ENCODE measurements at regions not wholly inside any gene's neighbourhood (a gene's known extent, or its start where the extent isn't known, plus 50 kb on each side); places are given as distances from the start of the nearest gene placed in this dataset.

GRCh38 chr14:103214461-103214958 lies 91.2 kb downstream of the TNFAIP2 start:
- WGBS, 10 experiments = 68 to 91% (median 82%) methylated on average over 1 to 12 of the region's 14 CpGs; no CpG with 5 or more reads in 4 of the 10 experiments
- H3K27ac ChIP-seq = no peak overlapping the region
- ATAC-seq (replicated peaks in 6 of 8) = no peak
- in situ Hi-C loops (cut with MboI; ENCODE audit: low pct_unique_long_range_greater_than_20kb in 2 of 9, low sequenced_read_pairs in 9 of 9, unreplicated experiment in 9 of 9) = no loop called here
- no peaks in the 10 kb centered on the region for H3K4me1 ChIP-seq (replicated peaks in 1 of 2)
- no peak overlapping the region for H3K4me3 ChIP-seq

DNA sequence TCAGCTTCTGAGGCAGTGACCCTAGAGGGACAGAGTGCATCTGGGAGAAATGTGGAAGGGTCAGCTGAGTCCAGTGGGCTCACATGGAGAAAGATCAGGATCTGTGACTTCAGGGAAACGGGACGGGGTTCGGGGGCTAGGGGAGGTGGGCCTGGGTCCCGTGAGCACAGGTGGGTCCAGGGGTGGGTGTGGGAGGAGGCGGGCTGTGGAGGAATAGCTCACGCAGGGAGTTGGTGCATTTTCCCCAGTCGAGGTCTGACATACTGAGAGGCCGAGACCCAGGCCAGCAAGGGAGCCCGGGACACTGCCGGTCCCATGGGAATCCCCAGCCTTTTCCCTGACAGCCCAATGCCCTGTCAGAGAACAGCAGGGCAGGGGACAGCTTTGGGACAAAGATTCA lies 93.1 kb downstream of the TNFAIP2 start:
- Histone ChIP-seq H3K27ac (no peak overlapping the region), H3K4me3 (no peak overlapping the region), H3K4me1 (replicated peaks in 1 of 2) (peaks cover 0 to 6% of the 10 kb centered on the region in 2 donors)
- no CpG with 5 or more reads among the region's 10 CpGs for WGBS, 10 experiments
- in situ Hi-C loops (cut with MboI; ENCODE audit: low pct_unique_long_range_greater_than_20kb in 2 of 9, low sequenced_read_pairs in 9 of 9, unreplicated experiment in 9 of 9) = no loop called here
- ATAC-seq (replicated peaks in 6 of 8) = peak in 1 of 8 experiments; percentile 4

- H3K27ac ChIP-seq = no peak overlapping the region
- H3K4me3 ChIP-seq = no peak overlapping the region
- peaks cover 0 to 6% of the 10 kb centered on the region in 2 donors for H3K4me1 ChIP-seq (replicated peaks in 1 of 2)
- 36 to 50% (median 40%) methylated on average over 1 to 2 of the region's 5 CpGs; no CpG with 5 or more reads in 6 of the 10 experiments for WGBS, 10 experiments
- no peak for ATAC-seq (replicated peaks in 6 of 8)
- in situ Hi-C loops (cut with MboI; ENCODE audit: low pct_unique_long_range_greater_than_20kb in 2 of 9, low sequenced_read_pairs in 9 of 9, unreplicated experiment in 9 of 9) = no loop called here
Measured at GRCh38 chr14:103216857-103217256, 93.6 kb downstream of the TNFAIP2 start.

DNA sequence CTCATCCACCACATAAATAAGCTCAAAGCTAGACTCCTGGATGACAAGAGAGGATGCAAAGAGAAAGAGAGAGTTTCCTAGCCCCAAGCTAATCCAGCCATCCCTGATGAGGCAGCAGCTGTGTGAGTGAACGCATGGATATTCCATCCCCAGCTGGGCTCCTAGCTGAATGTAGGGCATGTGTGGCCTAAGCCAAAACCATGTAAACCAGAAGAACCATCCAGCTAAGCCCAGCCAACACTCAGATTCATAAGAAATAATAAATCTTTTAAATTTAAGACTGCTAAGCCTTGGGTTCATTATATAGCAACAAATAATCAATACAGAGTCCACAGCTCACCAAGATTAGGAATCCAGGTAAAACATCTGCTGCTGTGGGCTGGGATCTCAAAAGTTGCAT lies 94.3 kb downstream of the TNFAIP2 start:
- Histone ChIP-seq H3K4me3 (no peak overlapping the region), H3K4me1 (replicated peaks in 1 of 2) (peaks cover 0 to 6% of the 10 kb centered on the region in 2 donors), H3K27ac (no peak overlapping the region)
- WGBS, 10 experiments = 60 to 100% (median 84%) methylated on average over 1 of the region's 1 CpG; no CpG with 5 or more reads in 6 of the 10 experiments
- ATAC-seq (replicated peaks in 6 of 8) = no peak
- in situ Hi-C loops (cut with MboI; ENCODE audit: low pct_unique_long_range_greater_than_20kb in 2 of 9, low sequenced_read_pairs in 9 of 9, unreplicated experiment in 9 of 9) = no loop called here

GRCh38 chr14:103220134-103220981 lies 97.1 kb downstream of the TNFAIP2 start:
- ATAC-seq (replicated peaks in 6 of 8) = peak in 3 of 8 experiments; percentile 48 to 75 (median 51)
- peaks cover 0 to 6% of the 10 kb centered on the region in 2 donors for H3K4me1 ChIP-seq (replicated peaks in 1 of 2)
- H3K4me3 ChIP-seq = peak overlapping the region in 1 of 5 donors; percentile 19
- 20 to 60% (median 25%) methylated on average over 2 to 6 of the region's 92 CpGs; no CpG with 5 or more reads in 7 of the 10 experiments for WGBS, 10 experiments
- H3K27ac ChIP-seq = no peak overlapping the region
- in situ Hi-C loops (cut with MboI; ENCODE audit: low pct_unique_long_range_greater_than_20kb in 2 of 9, low sequenced_read_pairs in 9 of 9, unreplicated experiment in 9 of 9) = no loop called here

- in situ Hi-C loops (cut with MboI; ENCODE audit: low pct_unique_long_range_greater_than_20kb in 2 of 9, low sequenced_read_pairs in 9 of 9, unreplicated experiment in 9 of 9) = no loop called here
- no peak for ATAC-seq (replicated peaks in 6 of 8)
- peak overlapping the region in 1 of 5 donors; percentile 19 for H3K4me3 ChIP-seq
- H3K27ac ChIP-seq = no peak overlapping the region
- peaks cover 0 to 6% of the 10 kb centered on the region in 2 donors for H3K4me1 ChIP-seq (replicated peaks in 1 of 2)
- 0 to 93% (median 47%) methylated on average over 1 to 17 of the region's 30 CpGs for WGBS, 10 experiments
Measured at GRCh38 chr14:103220982-103221641, 97.9 kb downstream of the TNFAIP2 start.

DNA sequence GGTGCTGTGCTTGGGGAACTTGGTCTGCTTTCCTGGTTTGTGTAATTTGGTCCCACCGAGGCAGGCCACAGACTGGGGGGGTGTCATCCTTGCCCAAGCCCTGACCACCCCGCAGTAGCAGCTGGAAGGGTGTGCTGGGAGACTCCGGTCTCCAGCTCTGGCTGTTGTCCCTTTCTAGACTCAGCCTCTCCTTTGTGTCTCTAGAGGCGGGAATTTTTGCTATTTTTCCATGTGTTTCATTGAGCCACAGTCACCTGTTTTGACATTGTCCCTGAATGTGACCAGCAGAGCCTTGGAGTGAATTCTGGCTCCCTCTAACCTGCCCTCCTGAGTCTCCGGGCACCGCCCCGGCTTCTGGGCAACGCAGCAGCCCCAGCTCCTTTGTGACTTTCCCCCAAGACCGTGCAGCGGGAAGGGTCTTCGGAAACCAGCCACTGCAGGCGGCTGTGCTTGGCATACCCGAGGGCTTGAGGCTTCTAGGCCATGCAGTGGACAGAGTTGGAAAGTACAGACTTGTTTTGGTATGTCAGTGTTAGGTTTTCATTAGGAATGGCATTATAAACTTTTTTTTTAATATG lies 98.6 kb downstream of the TNFAIP2 start:
- WGBS, 10 experiments = 72 to 97% (median 79%) methylated on average over 5 to 9 of the region's 13 CpGs; no CpG with 5 or more reads in 5 of the 10 experiments
- no peak for ATAC-seq (replicated peaks in 6 of 8)
- in situ Hi-C loops (cut with MboI; ENCODE audit: low pct_unique_long_range_greater_than_20kb in 2 of 9, low sequenced_read_pairs in 9 of 9, unreplicated experiment in 9 of 9) = no loop called here

GRCh38 chr14:103223818-103224352 lies 100.6 kb downstream of the TNFAIP2 start:
- no peak overlapping the region for H3K27ac ChIP-seq
- peaks cover 0 to 6% of the 10 kb centered on the region in 2 donors for H3K4me1 ChIP-seq (replicated peaks in 1 of 2)
- in situ Hi-C loops (cut with MboI; ENCODE audit: low pct_unique_long_range_greater_than_20kb in 2 of 9, low sequenced_read_pairs in 9 of 9, unreplicated experiment in 9 of 9) = no loop called here
- no peak overlapping the region for H3K4me3 ChIP-seq
- ATAC-seq (replicated peaks in 6 of 8) = no peak
- WGBS, 10 experiments = 40 to 100% (median 87%) methylated on average over 1 to 8 of the region's 15 CpGs; no CpG with 5 or more reads in 4 of the 10 experiments

More for the DNA sequence above, 98.6 kb downstream of the TNFAIP2 start:
- Histone ChIP-seq H3K4me3 (no peak overlapping the region), H3K4me1 (replicated peaks in 1 of 2) (peaks cover 0 to 6% of the 10 kb centered on the region in 2 donors), H3K27ac (no peak overlapping the region)

- no peak overlapping the region for H3K27ac ChIP-seq
- peaks cover 0 to 6% of the 10 kb centered on the region in 2 donors for H3K4me1 ChIP-seq (replicated peaks in 1 of 2)
- in situ Hi-C loops (cut with MboI; ENCODE audit: low pct_unique_long_range_greater_than_20kb in 2 of 9, low sequenced_read_pairs in 9 of 9, unreplicated experiment in 9 of 9) = no loop called here
- no peak overlapping the region for H3K4me3 ChIP-seq
- 0 to 100% (median 65%) methylated on average over 1 to 9 of the region's 14 CpGs; no CpG with 5 or more reads in 4 of the 10 experiments for WGBS, 10 experiments
- ATAC-seq (replicated peaks in 6 of 8) = no peak
Measured at GRCh38 chr14:103225062-103225461, 101.8 kb downstream of the TNFAIP2 start.

GRCh38 chr14:103225476-103225875 lies 102.2 kb downstream of the TNFAIP2 start:
- WGBS, 10 experiments = 65 to 100% (median 79%) methylated on average over 1 to 10 of the region's 13 CpGs; no CpG with 5 or more reads in 3 of the 10 experiments
- in situ Hi-C loops (cut with MboI; ENCODE audit: low pct_unique_long_range_greater_than_20kb in 2 of 9, low sequenced_read_pairs in 9 of 9, unreplicated experiment in 9 of 9) = no loop called here
- H3K4me3 ChIP-seq = no peak overlapping the region
- peaks cover 0 to 5% of the 10 kb centered on the region in 2 donors for H3K4me1 ChIP-seq (replicated peaks in 1 of 2)
- no peak overlapping the region for H3K27ac ChIP-seq
- peak in 1 of 8 experiments; percentile 64 for ATAC-seq (replicated peaks in 6 of 8)

DNA sequence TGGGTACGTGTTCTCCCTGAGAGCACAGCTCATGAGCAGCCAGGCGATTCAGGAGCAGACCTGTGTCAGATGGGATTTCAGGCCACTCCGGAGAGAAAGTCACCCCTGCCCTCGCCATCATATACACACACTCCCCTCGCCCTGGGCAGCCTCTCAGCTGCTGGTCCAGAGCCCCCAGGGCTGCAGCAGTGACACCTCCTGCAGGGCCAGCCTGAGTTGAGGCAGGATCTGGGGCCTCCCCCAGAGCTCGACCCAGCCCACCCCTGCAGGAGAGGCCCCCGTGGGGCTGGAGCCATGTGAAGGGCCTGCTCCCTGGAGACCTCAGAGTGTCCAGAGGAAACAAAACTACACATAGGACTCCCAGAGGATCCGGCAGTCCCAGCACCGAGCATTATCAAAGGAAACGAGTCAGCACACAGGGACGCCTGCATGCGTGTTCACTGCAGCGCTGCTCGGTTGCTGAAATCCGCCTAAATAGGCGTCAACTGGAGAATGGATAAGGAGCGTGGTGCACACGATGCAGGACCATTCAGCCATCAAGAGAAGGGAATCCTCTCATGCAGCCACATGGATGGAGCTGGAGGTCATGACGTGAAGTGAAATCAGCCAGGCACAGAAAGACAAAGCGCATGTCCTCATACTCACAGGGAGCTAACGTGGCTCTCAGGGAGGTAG lies 104.0 kb downstream of the TNFAIP2 start:
- Histone ChIP-seq H3K4me1 (replicated peaks in 1 of 2) (no peaks in the 10 kb centered on the region), H3K4me3 (no peak overlapping the region), H3K27ac (no peak overlapping the region)
- WGBS, 10 experiments = 0 to 100% (median 80%) methylated on average over 1 to 3 of the region's 21 CpGs; no CpG with 5 or more reads in 5 of the 10 experiments
- peak in 3 of 8 experiments; percentile 16 to 54 (median 32) for ATAC-seq (replicated peaks in 6 of 8)
- in situ Hi-C loops (cut with MboI; ENCODE audit: low pct_unique_long_range_greater_than_20kb in 2 of 9, low sequenced_read_pairs in 9 of 9, unreplicated experiment in 9 of 9) = no loop called here

DNA sequence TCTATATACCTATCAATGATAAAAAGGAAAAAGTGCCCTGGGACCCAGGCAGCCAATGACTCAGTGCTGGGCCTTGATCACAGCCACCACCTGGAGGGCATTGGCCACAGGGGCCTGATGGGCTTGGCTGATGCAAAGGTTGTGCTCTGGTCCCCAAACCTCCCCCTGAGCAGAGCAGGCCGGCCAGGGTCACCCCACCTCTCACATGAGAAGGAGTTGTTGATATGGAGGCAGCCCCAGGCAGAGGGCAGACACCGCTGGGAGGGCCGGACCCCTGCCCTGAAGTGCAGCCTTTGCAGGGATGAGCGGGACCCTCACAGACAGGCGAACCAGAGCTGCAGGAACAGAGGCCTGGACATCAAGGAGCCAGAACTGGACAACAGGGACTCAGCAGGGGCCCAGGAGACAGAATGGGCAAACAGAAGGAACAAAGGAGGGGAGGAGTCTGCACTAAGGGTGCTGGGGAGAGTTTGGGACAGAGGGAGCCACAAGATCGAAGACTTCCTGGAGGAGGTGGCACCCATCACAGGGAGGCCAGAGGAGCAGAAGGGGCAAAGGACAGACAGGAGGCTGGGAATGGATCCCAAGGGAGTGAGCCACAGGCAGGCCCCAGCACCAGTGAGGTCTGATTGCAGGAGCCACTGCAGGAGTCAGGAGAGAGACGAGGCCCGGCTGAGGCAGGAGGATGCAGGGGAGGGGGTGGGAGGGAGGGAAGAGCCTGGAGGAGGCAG lies 105.0 kb downstream of the TNFAIP2 start:
- 92 to 100% methylated on average over 1 to 2 of the region's 8 CpGs; no CpG with 5 or more reads in 8 of the 10 experiments for WGBS, 10 experiments
- H3K4me1 ChIP-seq (replicated peaks in 1 of 2) = no peaks in the 10 kb centered on the region
- in situ Hi-C loops (cut with MboI; ENCODE audit: low pct_unique_long_range_greater_than_20kb in 2 of 9, low sequenced_read_pairs in 9 of 9, unreplicated experiment in 9 of 9) = no loop called here

More for the DNA sequence above, 105.0 kb downstream of the TNFAIP2 start:
- H3K4me3 ChIP-seq = no peak overlapping the region
- H3K27ac ChIP-seq = no peak overlapping the region
- no peak for ATAC-seq (replicated peaks in 6 of 8)

All from motor neuron (in vitro differentiated cells).